ENCODE measurements at regions not wholly inside any gene's neighbourhood (a gene's known extent, or its start where the extent isn't known, plus 50 kb on each side); places are given as distances from the start of the nearest gene placed in this dataset.

DNA sequence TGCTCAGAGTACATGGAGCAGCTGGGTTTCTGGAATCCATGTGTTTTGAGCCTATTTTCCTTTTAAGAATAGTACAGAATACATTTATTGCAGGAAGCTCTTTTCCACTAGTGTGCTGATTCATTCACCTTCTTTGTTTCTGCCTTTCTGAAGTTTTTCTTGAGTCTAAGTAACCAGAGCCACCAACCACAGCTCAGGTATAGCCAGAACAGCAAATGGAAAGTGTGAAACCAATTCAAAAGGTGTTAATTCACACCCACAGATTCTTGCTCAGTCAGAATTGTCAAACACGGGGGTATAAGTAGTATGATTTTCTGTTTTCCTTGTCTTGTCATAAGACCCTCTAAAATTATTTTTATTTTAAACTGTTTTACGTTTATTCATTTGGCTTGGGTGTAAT is 75.9 kb upstream of the DYNAP start:
- TF ChIP-seq ZBTB21 (CRISPR knock-in tag; IDR thresholded peaks at IDR 0.05; ENCODE audit: borderline replicate concordance), result no peak
- TF ChIP-seq, protein P1, sequence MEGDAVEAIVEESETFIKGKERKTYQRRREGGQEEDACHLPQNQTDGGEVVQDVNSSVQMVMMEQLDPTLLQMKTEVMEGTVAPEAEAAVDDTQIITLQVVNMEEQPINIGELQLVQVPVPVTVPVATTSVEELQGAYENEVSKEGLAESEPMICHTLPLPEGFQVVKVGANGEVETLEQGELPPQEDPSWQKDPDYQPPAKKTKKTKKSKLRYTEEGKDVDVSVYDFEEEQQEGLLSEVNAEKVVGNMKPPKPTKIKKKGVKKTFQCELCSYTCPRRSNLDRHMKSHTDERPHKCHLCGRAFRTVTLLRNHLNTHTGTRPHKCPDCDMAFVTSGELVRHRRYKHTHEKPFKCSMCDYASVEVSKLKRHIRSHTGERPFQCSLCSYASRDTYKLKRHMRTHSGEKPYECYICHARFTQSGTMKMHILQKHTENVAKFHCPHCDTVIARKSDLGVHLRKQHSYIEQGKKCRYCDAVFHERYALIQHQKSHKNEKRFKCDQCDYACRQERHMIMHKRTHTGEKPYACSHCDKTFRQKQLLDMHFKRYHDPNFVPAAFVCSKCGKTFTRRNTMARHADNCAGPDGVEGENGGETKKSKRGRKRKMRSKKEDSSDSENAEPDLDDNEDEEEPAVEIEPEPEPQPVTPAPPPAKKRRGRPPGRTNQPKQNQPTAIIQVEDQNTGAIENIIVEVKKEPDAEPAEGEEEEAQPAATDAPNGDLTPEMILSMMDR (IDR thresholded peaks at IDR 0.05), result no peak
- TF ChIP-seq ZNF138 (CRISPR knock-in tag; conservative IDR thresholded peaks at IDR 0.05), result no peak
- no peak for TF ChIP-seq USF2 (CRISPR knock-in tag; IDR thresholded peaks at IDR 0.05)
- no peak for TF ChIP-seq CDX4 (CRISPR knock-in tag; IDR thresholded peaks at IDR 0.05; ENCODE audit: borderline replicate concordance)
- TF ChIP-seq, protein P2, sequence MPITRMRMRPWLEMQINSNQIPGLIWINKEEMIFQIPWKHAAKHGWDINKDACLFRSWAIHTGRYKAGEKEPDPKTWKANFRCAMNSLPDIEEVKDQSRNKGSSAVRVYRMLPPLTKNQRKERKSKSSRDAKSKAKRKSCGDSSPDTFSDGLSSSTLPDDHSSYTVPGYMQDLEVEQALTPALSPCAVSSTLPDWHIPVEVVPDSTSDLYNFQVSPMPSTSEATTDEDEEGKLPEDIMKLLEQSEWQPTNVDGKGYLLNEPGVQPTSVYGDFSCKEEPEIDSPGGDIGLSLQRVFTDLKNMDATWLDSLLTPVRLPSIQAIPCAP (CRISPR knock-in tag; IDR thresholded peaks at IDR 0.05), result no peak
- no peak for TF ChIP-seq SMAD3 (CRISPR knock-in tag; IDR thresholded peaks at IDR 0.05; ENCODE audit: borderline replicate concordance)
- TF ChIP-seq FOXK1 (CRISPR knock-in tag; IDR thresholded peaks at IDR 0.05), result no peak
- no peak for TF ChIP-seq NFE2L1 (CRISPR knock-in tag; IDR thresholded peaks at IDR 0.05)
- TF ChIP-seq NFYB (CRISPR knock-in tag; conservative IDR thresholded peaks at IDR 0.05; ENCODE audit: low read depth), result no peak
- TF ChIP-seq TP53 (CRISPR knock-in tag; IDR thresholded peaks at IDR 0.05), result no peak
- no peak for TF ChIP-seq ETV6 (CRISPR knock-in tag; IDR thresholded peaks at IDR 0.05)
- TF ChIP-seq ATF2 (CRISPR knock-in tag; IDR thresholded peaks at IDR 0.05; ENCODE audit: borderline replicate concordance, low read depth), result no peak
- TF ChIP-seq SP1 (CRISPR knock-in tag; conservative IDR thresholded peaks at IDR 0.05), result no peak

All from WTC11 (cell line).